ENCODE measurements at regions not wholly inside any gene's neighbourhood (a gene's known extent, or its start where the extent isn't known, plus 50 kb on each side); places are given as distances from the start of the nearest gene placed in this dataset.

- TF ChIP-seq FOXA1 (IDR thresholded peaks at IDR 0.05) (no peak), ZNF384 (IDR thresholded peaks at IDR 0.05) (no peak), SP1 (IDR thresholded peaks at IDR 0.05) (no peak), FOXM1 (IDR thresholded peaks at IDR 0.05; ENCODE audit: borderline replicate concordance) (no peak), SUZ12 (IDR thresholded peaks at IDR 0.05) (no peak), FOXK2 (IDR thresholded peaks at IDR 0.05) (no peak), PKNOX1 (IDR thresholded peaks at IDR 0.05) (no peak), BHLHE40 (IDR thresholded peaks at IDR 0.05; ENCODE audit: borderline replicate concordance) (no peak), NFRKB (IDR thresholded peaks at IDR 0.05) (no peak), L3MBTL2 (conservative IDR thresholded peaks at IDR 0.05) (no peak)
Observed at GRCh38 chr4:117831060-117831683, 203.1 kb upstream of the NDST3 start.

Measured in HEK293T (cell line).